Ovary (tissue), 7 donors: ENCODE measurements at regions not wholly inside any gene's neighbourhood (a gene's known extent, or its start where the extent isn't known, plus 50 kb on each side); places are given as distances from the start of the nearest gene placed in this dataset.

Source experiments
- DNase-seq, 5 donors: peaks; one replicate each; pipeline ENCODE4 v3.0.0-alpha.2; 2019 to 2020
- H3K27ac ChIP-seq, 2 donors: fragments of 200-600 bp; one replicate each; pipeline versions ENCODE4 v1.5.1 to v1.8.0; 2019 to 2022
- H3K27me3 ChIP-seq: fragments of 200-600 bp; one replicate; pipeline ENCODE4 v1.8.0; 2022
- H3K36me3 ChIP-seq: fragments of 200-600 bp; sonication (generic); one replicate; pipeline ENCODE4 v1.5.1; 2019
- H3K4me1 ChIP-seq: one replicate; pipeline ENCODE4 v1.8.1; 2013; ENCODE audit warnings: mild to moderate bottlenecking, moderate library complexity; ENCODE audit not compliant: insufficient read depth
- H3K4me3 ChIP-seq: fragments of 200-600 bp; sonication (generic); one replicate; pipeline ENCODE4 v1.5.1; 2017
- H3K9me3 ChIP-seq, 2 donors: fragments of 200-600 bp in 1 of 2; sonication (generic) in 1 of 2; one replicate each; pipeline versions ENCODE4 v1.5.1 to v1.8.1; 2013 to 2019; ENCODE audit warnings: mild to moderate bottlenecking in 1 of 2, moderate library complexity in 1 of 2
- EP300 ChIP-seq: sonication (generic); formaldehyde crosslinking; IDR thresholded peaks from one replicate; pipeline ENCODE4 v1.6.1; 2017; ENCODE audit warnings: antibody characterized with exemption
- POLR2A ChIP-seq: fragments of 450-650 bp; IDR thresholded peaks from one replicate; pipeline ENCODE4 v1.6.1; 2017; ENCODE audit warnings: antibody characterized with exemption, mild to moderate bottlenecking, moderate library complexity
- WGBS, 3 donors: extraction: QIAGEN DNeasy Blood & Tissue Kit in 1 of 3; methylation state at CpG; one replicate each; pipeline versions ENCODE4 v1.1.5 to v1.1.7; 2013 to 2017; 5-methylcytosine and 5-hydroxymethylcytosine counted together
- intact Hi-C, 4 donors: fragments of 100-400 bp; cut with DNase I; formaldehyde crosslinking; loops; one replicate each; pipeline versions ENCODE4 v1.11.0 to v1.15.1; 2022 to 2023
- TF ChIP-seq, protein P1 (sequence below), 3 donors: fragments of 450-650 bp in 2 of 3; fragments of 200-600 bp in 1 of 3; IDR thresholded peaks; one replicate each; pipeline versions ENCODE4 v1.5.1 to v1.8.0; 2016 to 2022; ENCODE audit warnings: antibody characterized with exemption in 3 of 3, mild to moderate bottlenecking in 1 of 3
- donor health status: DM: no; HTN: no; CAD: no; lungs with moderate emphysema.
- donor health status: DM: no; HTN: no; CAD: no.
- donor health status: Bipolar disorder and iron deficiency.
- donor health status: DM: no; HTN: no; CAD: no.
- donor health status: DM: yes; HTN: yes; CAD: no.

DNA sequence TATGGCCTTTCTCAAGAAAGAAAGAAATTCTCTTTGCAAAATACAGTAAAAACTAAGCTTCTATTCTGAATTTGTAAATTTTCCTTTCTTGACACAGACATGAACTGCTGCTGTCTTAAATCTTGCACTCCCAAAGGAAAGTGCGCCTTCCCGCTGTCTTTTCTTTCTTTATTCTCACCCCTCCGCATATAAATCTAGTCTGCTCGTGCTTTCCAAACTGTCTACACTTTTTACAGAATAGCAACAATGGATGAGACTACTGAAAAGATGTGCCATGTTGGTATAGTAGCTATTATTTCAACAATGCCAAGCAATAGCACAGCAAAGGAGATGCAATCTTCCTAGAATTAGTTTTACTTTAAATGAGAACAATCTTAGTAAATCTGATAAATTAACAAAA is 328.8 kb upstream of the PDE3A start:
- no peak for TF ChIP-seq POLR2A
- TF ChIP-seq, protein P1, sequence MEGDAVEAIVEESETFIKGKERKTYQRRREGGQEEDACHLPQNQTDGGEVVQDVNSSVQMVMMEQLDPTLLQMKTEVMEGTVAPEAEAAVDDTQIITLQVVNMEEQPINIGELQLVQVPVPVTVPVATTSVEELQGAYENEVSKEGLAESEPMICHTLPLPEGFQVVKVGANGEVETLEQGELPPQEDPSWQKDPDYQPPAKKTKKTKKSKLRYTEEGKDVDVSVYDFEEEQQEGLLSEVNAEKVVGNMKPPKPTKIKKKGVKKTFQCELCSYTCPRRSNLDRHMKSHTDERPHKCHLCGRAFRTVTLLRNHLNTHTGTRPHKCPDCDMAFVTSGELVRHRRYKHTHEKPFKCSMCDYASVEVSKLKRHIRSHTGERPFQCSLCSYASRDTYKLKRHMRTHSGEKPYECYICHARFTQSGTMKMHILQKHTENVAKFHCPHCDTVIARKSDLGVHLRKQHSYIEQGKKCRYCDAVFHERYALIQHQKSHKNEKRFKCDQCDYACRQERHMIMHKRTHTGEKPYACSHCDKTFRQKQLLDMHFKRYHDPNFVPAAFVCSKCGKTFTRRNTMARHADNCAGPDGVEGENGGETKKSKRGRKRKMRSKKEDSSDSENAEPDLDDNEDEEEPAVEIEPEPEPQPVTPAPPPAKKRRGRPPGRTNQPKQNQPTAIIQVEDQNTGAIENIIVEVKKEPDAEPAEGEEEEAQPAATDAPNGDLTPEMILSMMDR (IDR thresholded peaks at IDR 0.05), result no peak
- TF ChIP-seq EP300, result no peak
- Histone ChIP-seq H3K4me3 (no peak overlapping the region), H3K36me3 (no peaks in the 10 kb centered on the region), H3K27ac (no peak overlapping the region), H3K9me3 (no peaks in the 10 kb centered on the region), H3K4me1 (peaks cover 1% of the 10 kb centered on the region), H3K27me3 (no peaks in the 10 kb centered on the region)
- intact Hi-C loops, result no loop called here
- WGBS, 3 donors, result 77 to 94% (median 93%) methylated on average over 4 of the region's 4 CpGs
- DNase-seq, result no peak

DNA sequence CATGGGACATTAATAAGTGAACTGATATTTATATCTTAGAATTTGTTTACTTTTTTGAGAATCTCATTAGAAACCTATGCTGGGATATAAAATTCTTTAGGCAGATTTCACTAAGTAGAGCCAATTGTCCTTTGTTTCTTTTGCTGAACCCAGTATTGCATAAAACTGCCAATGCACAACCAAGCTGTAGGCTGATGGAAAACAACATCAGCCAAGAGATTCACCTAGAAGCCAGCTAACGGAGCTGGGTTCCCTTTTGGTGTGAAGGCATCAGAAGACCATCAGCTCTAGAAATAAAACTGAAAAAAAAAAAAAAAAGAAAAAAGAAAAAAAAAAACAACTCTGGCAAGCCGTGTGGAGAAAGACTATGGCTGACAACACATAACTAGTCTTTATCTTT is 328.2 kb upstream of the PDE3A start:
- DNase-seq, result no peak
- WGBS, 3 donors, result 53 to 65% (median 57%) methylated on average over 2 of the region's 2 CpGs
- Histone ChIP-seq H3K27me3 (no peaks in the 10 kb centered on the region), H3K4me3 (no peak overlapping the region), H3K27ac (no peak overlapping the region), H3K9me3 (no peaks in the 10 kb centered on the region), H3K4me1 (peaks cover 4% of the 10 kb centered on the region), H3K36me3 (no peaks in the 10 kb centered on the region)
- intact Hi-C loops, result no loop called here
- no peak for TF ChIP-seq EP300

DNA sequence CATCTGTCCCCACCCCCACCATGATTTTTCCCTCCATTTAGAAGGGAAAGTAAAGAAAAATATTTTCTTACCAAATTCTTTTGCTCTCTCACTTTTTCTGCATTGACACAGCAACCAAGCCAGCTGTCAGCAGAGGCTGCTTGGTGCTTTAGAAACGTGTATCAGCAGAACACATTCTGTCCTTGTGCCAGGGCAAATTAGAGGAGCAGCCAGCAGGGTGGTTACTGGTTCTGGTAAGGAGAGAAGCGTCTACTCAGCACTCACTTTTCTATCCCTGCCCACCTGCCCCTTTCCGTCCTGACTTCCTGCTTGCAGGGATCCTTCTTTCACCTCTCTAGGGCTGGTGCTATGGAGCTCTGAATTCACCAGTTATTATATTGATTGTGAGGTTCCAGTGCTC is 327.5 kb upstream of the PDE3A start:
- 11 to 38% (median 22%) methylated on average over 3 of the region's 3 CpGs for WGBS, 3 donors
- Histone ChIP-seq H3K27ac (no peak overlapping the region), H3K9me3 (no peaks in the 10 kb centered on the region), H3K4me3 (no peak overlapping the region), H3K36me3 (no peaks in the 10 kb centered on the region), H3K27me3 (no peaks in the 10 kb centered on the region), H3K4me1 (peaks cover 4% of the 10 kb centered on the region)
- TF ChIP-seq, protein P1 (IDR thresholded peaks at IDR 0.05), result no peak
- TF ChIP-seq EP300 (no peak), POLR2A (no peak)
- no peak for DNase-seq
- intact Hi-C loops, result no loop called here

DNA sequence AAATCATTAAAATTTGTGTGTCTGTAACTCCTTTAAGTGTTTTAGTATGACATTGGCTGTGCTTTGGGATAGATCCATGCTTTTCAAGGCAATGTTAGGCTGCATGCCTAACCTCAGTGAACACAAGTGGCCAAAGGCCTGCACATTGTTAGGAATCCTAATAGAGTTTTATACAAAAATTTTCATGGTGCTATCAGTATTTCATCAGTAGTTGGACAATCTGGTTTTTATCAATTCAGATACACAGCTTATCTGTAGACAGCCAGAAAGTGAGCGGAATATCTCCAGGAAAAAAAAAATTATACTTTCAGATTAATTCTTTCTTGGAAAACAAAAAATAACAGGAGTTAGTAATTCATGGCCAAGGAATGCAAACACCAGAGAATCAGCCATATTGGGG is 324.0 kb upstream of the PDE3A start:
- DNase-seq, result no peak
- H3K27ac ChIP-seq, result no peak overlapping the region
- TF ChIP-seq, protein P1 (IDR thresholded peaks at IDR 0.05), result no peak
- TF ChIP-seq POLR2A, result no peak
- TF ChIP-seq EP300, result no peak
- peaks cover 4% of the 10 kb centered on the region for H3K4me1 ChIP-seq
- H3K4me3 ChIP-seq, result no peak overlapping the region
- 15 to 31% (median 22%) methylated on average over 1 of the region's 1 CpG for whole genome bisulfite sequencing, 3 donors
- intact Hi-C loops, result no loop called here
- H3K36me3 ChIP-seq, result no peaks in the 10 kb centered on the region
- no peaks in the 10 kb centered on the region for H3K9me3 ChIP-seq
- no peaks in the 10 kb centered on the region for H3K27me3 ChIP-seq

DNA sequence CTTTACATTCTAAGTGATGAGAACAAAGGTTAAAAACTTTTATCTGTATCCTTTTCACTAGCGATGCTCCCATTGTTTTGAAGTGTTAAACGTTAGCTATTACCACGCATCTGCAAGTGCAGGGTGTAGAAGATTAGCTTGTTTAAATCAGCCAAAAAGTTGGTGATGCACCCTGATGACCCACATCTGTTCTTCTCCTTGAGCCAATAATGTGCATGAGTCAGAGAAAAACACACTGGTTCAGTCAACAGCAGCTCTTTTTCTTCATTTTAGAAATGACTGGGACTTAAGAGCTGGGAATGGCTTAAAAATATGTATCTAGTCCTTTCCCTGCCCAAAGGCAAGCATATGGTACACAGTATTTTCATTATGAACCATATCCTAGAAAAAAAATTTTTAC is 323.5 kb upstream of the PDE3A start:
- 12 to 21% (median 15%) methylated on average over 3 of the region's 3 CpGs for WGBS, 3 donors
- Histone ChIP-seq H3K27ac (no peak overlapping the region), H3K27me3 (no peaks in the 10 kb centered on the region), H3K4me1 (peaks cover 4% of the 10 kb centered on the region), H3K36me3 (no peaks in the 10 kb centered on the region), H3K9me3 (no peaks in the 10 kb centered on the region), H3K4me3 (no peak overlapping the region)
- no peak for TF ChIP-seq POLR2A
- TF ChIP-seq, protein P1 (IDR thresholded peaks at IDR 0.05), result no peak
- TF ChIP-seq EP300, result no peak
- intact Hi-C loops, result no loop called here
- no peak for DNase-seq
